OCI-M2 (cell line): ENCODE measurements at regions not wholly inside any gene's neighbourhood (a gene's known extent, or its start where the extent isn't known, plus 50 kb on each side); places are given as distances from the start of the nearest gene placed in this dataset.

Experiments
- DNase-seq: peaks from one replicate; lab custom pipeline; 2025; ENCODE audit not compliant: unreplicated experiment; lab: John Stamatoyannopoulos, UW

GRCh38 chr5:50963971-50964745 is 297.7 kb downstream of the PARP8 start:
- DNase-seq, result no peak

GRCh38 chr5:50964746-50965653 is 298.6 kb downstream of the PARP8 start:
- no peak for DNase-seq

- DNase-seq, result no peak
Measured at GRCh38 chr5:50965654-50966375, 299.4 kb downstream of the PARP8 start.

GRCh38 chr5:50967009-50967562 is 300.6 kb downstream of the PARP8 start:
- no peak for DNase-seq

GRCh38 chr5:50967563-50968355 is 301.3 kb downstream of the PARP8 start:
- DNase-seq, result no peak

GRCh38 chr5:50968356-50969149 is 302.1 kb downstream of the PARP8 start:
- no peak for DNase-seq

GRCh38 chr5:50969151-50970031 is 303.0 kb downstream of the PARP8 start:
- DNase-seq, result no peak

GRCh38 chr5:50975840-50976239 is 309.4 kb downstream of the PARP8 start:
- DNase-seq, result no peak

GRCh38 chr5:50978924-50979323 is 312.5 kb downstream of the PARP8 start:
- DNase-seq, result no peak

- DNase-seq, result no peak
Measured at GRCh38 chr5:50984640-50985039, 318.2 kb downstream of the PARP8 start.

GRCh38 chr5:50990296-50990924 is 324.0 kb downstream of the PARP8 start:
- no peak for DNase-seq

- no peak for DNase-seq
Measured at GRCh38 chr5:50995285-50995942, 329.0 kb downstream of the PARP8 start.

- no peak for DNase-seq
Measured at GRCh38 chr5:51001227-51001923, 334.9 kb downstream of the PARP8 start.

- DNase-seq, result no peak
Measured at GRCh38 chr5:51002368-51002767, 335.9 kb downstream of the PARP8 start.

- no peak for DNase-seq
Measured at GRCh38 chr5:51013036-51013435, 346.6 kb downstream of the PARP8 start.

GRCh38 chr5:51018423-51018822 is 352.0 kb downstream of the PARP8 start:
- no peak for DNase-seq

- DNase-seq, result no peak
Measured at GRCh38 chr5:51024263-51024662, 357.8 kb downstream of the PARP8 start.
